HG02623 (cell line): ENCODE measurements at regions not wholly inside any gene's neighbourhood (a gene's known extent, or its start where the extent isn't known, plus 50 kb on each side); places are given as distances from the start of the nearest gene placed in this dataset.

Experiments
- ATAC-seq: cut with Tn5 transposase; IDR thresholded peaks from one replicate; pipeline ENCODE4 v1.9.1; 2021; ENCODE audit warnings: moderate library complexity; ENCODE audit not compliant: unreplicated experiment

DNA sequence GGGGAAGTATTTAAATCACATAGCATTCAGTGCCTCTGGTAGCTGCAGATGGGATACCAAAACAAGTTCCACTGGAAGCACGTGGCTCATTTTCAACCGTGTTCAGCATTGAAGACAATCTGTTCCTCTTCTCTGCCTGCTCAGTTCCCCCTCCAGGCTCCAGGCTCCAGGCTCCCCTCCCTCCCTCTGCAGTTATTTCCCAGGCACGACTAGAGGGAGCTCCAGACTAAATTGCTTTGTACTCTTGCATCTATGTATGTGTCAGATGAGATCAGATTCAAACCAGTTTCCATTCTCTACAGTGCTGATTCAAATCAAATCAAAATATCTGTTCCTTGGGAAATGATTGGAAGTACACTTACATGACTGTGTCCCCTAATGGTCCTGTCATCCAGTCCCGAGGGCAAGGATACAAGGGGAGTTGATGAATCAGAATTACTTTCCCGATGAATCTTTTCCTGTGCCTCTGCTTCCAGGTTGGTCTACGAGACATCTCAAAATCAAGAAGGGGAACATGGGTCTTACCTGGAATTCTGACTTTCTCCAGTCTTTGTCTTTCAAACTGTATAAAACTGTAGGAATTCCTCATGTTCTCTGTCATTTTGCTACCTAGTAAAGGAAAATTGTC lies 600.5 kb downstream of the EDEM1 start:
- ATAC-seq, result no peak

DNA sequence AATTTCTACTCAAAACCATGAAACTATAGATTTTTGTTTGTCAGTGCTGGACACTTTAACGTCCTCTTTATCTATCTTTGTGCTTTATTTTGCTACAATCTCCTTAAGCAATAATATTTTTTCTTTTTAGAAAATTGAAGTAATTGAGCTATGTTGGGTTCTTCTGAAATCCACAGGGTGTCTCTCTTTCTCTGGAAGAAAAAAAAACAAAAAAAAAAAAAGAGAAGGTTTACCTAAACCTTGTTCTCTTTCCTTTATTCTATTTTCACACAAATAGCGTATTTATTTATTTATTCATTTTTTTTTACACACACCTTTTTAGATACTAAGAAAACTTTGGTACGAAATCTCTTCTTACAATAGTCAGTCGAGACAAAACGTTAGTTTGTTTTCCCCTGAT lies 601.0 kb downstream of the EDEM1 start:
- no peak for ATAC-seq

DNA sequence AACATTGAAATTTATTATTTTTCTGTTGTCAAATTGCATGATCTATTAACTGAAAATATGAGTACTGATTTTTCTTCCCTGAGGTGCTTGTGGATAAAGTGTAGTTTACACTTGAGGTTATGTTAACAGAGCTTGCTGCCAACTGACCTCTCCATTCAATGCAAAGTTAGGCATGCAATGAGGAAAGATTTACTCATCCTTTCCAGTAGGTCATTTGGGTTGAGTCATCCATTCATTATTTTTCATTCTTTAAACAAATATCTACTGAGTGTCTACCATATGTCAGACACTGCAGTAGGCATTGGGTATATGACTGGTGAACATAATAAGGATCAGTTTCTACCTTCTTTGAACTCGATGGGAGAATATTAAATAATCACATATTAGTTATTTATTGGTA lies 604.1 kb downstream of the EDEM1 start:
- no peak for ATAC-seq

DNA sequence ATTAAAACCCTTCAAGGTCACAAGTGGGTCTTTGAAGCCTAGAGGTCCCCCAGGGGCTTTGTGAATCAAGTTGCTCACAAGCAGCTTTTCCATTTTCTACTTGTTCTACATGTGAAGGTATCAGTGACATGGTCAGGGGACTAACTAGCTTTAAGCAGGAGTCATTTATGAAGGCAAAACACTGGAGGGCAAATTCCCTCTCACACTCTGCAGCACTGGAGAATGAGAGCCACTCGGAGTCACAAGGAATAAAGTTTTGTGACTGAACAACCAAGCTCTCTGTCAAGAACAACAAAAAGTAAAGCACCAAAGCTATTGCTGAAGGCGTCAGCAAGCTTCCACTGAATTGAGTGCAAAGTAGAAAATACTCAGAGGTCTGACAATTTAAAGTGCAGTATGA lies 609.0 kb downstream of the EDEM1 start:
- ATAC-seq, result no peak

DNA sequence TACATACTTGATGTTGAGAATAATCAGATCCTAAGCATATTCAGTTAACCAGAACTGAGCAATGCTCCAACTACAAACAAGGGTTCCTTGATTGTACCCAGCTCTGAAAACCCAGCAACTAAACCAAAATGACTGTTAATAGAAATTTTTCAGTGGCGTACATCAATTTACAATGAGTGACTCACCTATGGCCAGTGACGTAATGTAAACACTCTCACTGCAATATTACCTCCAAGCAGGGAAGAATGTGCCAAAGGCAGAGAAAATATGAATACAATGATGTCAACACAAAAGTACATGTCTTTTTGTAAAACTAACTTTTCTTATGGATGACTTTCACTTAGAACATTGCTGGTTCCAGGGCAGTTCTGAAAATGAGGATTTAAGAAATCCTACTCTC lies 611.3 kb downstream of the EDEM1 start:
- no peak for ATAC-seq

DNA sequence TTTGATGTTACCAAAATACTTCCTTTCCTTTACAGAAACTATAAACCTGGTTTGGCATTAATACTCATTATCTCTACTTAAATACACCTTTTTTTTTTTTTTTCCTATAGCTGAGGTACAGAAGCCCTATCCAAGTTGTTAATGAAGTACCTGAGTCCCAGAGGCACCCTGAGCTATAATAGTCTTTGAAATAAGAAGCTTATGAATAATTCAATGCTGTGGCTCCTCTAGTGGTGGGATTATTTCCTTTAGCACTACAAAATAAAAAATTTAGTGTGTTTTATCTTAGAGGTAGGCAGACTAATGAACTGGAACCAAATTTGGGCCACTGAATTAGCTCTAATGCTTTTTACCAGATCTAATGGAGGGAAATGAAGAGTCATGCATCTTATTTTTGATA lies 611.9 kb downstream of the EDEM1 start:
- no peak for ATAC-seq

DNA sequence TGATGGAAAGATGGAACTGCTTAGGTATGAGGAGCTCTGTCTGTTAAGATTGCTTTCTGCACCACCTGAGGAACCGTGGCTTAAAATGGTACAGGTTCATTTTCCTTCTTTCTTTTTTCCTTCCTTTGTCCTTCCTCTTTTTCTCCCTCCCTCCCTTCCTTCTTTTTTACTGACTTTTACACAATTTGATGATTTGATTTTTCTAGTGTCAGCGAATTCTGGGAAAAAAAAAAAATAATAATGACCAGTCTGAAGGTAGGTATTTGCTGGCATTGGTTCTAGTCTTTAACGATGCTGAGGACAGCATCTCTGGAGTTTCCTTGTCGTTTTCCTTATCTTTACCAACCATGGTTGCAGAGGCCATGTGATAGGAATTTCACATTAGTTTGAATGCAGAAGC lies 613.5 kb downstream of the EDEM1 start:
- ATAC-seq, result no peak

DNA sequence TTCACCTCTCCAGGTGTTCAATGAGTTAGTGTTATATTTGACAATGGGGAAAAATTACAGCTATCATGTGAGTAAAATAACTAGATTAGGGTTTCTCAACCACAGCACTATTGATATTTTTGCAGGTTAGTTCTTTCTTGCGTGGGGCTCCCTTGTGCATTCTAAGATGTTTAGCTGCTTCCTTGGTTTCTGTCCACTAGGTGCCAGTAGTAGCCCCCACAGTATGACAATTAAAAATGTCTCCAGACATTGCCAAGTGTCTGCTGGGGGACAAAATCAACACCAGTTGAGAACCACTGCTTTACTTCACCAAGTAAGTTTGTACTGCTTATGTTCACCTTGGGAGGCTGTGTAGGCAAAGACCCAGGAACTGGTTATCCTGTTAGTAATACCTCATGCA lies 618.7 kb downstream of the EDEM1 start:
- no peak for ATAC-seq

DNA sequence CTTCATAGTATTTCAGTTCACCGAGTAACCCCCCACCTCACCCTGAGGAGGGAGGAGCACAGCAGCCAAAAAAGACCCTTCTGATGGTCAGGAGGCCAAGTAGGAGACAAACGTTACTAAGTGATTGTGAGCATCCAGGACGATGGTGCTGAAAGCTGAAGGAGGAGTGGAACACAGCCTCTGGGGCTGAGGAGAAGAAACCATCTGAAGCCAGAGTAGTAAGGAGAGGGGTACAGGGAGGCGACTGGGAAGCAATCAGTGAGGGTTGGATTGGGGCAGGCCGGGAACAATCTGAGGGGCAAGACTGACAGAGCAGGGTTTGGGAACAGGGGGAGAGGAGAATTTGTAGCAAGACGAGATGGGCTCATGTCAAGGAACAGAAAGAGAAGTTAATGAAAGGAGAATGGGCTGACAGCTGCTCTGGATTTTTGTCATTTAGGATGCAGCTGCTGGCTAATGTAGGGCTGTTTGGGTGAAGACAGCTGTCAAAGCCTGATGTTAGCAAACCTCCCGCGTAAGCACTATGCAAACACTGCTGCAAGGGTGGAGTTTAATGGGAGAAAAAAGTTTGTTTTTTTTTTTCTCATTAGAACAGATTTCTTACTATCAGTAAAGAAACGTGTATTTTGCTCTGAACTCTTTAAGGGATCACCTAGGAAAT lies 622.2 kb downstream of the EDEM1 start:
- no peak for ATAC-seq

DNA sequence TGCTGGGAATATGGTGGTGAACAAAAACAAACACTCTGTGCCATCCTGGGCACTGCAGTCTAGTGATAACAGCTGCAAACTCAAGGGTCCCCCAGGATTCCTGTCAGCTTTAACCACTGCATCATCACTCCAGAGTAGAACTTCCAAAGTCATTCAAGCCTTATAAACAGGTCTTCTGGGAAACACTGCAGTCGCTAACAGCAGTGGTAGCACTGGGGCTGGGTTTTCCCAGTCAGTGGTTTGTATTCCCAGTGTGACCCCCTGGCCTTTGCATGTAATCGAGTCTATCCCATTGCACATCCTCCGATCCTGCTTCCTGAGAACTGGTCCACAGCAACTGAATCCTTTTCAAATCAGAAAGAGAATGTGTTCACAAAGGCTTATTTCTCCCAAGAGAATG lies 623.5 kb downstream of the EDEM1 start:
- ATAC-seq, result no peak

DNA sequence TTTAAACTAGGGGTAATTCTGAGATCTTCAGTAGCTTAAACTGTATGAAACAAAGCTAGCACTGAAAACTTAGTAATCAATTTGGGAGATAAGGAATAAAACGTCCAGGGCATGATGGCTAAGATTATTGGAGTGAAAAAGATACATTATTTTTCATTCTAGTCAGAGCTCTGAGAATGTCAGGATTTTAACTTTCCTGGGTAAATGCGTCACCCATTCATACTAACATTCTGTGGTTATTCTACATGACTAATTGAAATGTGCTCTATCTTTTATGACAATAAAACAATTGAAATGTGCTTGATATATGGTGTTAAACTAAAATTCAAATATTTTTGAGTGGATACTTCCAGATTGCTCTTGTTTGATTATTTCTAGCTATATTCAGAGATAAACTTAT lies 626.0 kb downstream of the EDEM1 start:
- ATAC-seq, result no peak

DNA sequence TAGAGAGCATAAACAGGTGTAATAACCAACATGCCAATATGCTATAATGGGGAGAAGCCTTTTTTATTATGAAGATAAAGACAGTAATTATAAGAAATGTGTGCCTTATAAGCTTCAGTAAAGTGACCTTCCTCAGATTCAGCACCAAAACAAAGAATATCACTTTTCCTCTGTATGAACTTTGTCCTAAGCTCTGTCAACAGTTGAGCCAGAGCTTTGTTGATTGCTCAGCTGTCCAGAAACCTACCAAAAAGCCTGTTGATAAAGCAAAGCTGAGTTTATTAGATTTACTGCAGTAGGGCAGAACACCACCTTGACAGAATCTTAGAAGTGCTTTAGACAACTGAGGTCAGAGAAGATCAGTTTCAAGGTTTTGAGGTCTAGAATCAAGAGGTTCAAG lies 635.3 kb downstream of the EDEM1 start:
- no peak for ATAC-seq

DNA sequence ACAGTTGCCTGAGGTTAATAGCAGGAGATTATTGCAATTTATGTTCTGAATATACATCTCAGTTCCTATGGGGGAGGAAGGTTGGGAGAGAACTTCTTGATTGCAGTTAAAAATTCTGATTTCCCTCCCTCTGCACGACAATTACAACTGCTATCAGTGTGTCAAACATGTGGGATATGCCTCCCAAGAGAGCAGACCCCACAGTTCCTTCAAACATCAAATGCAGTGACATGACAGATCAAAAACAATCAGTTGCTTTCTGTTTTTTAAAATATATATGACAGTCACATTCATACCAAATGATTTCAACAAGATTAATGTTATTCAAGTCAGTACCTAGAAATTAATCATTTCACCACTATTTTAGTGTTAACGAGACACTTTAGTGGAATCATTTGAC lies 639.0 kb downstream of the EDEM1 start:
- no peak for ATAC-seq

DNA sequence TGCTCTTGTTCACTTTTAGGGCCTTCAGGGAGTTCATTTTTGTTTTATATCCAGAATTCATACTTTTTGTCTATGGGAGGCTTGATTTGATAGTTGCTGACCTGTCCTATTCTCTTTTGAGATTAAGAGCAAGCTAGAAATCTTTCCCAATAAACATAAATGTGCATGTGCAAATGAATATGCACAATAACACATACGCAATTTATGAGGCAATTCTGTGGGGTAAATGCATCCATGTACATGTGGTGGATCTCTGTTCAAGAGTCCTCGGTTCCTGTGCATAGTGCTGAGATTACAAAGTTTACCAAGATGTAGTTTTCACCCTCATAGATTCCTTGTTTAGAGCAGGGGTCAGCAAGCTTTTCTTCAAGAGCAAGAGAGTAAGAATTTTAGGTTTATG lies 640.7 kb downstream of the EDEM1 start:
- ATAC-seq, result no peak

DNA sequence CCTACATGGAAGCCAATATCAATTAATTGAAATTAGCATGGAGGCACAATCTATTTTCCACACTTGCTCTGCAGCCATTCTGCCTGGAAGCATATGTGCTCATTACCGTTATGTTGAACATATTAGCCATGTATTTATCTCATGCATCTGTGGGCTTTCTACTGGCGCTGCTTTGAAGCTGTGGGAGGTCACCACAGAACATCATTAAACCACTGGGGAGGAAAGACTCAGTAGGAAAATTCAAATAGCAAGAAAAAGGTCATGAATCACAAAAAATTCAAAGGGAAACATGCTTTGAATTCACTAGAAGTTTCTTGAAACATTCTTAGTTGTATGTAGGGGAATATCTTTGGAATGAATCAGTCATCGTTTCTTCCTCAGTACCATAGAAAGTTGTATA lies 652.5 kb downstream of the EDEM1 start:
- no peak for ATAC-seq

DNA sequence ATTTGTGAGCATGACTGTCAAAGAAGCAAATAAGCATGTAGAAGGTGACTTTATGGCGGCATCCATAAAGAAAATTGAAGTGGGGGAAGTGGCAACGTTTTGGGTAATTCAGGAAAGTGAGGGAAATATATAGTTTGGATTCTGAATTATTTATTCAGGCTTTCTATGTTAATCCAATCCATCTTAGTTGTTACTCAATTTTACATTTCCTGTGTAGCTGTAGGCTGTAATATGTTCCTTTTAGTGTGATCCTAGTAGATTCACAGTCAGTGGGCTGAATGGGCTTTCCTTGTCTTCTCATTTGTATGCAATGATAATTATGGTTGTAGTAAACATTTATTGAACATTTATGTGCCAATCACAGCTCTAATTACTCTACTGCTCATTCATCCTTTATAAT lies 654.1 kb downstream of the EDEM1 start:
- ATAC-seq, result no peak

DNA sequence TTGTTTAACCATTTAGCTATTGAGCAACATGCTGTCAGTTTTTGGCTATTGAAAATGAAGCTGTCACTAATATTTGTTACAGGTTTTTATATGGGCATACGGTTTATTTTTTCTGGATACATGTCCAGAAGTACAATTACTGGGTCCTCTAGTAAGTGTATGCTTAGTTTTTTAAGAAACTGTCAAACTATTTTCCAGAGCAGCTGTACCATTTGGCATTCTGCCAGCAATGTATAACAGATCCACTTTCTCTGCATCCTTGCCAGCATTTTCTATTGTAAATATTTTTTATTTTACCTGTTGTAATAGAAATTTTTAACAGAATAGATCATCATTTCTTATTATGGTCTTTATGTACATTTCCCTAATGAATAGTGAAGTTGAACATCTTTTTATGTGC lies 658.8 kb downstream of the EDEM1 start:
- ATAC-seq, result no peak

DNA sequence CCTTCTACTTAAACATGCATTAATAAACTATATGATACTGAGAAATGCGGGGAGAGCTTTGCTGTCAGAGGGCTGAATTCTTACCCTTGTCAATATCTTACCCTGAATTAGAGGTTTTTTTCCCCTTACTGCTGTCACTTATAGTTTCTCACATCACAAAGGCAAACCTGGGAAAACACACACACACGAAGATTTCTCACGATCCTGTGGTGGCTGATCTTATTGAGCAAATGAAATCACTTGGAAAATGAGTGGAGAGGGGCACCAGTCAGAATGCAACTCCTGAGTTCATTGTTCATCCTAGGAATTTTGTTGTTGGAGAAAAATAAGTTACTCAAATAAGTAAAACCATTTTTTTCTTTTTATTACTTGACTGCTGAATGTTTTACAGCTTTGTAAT lies 673.6 kb downstream of the EDEM1 start:
- ATAC-seq, result no peak

DNA sequence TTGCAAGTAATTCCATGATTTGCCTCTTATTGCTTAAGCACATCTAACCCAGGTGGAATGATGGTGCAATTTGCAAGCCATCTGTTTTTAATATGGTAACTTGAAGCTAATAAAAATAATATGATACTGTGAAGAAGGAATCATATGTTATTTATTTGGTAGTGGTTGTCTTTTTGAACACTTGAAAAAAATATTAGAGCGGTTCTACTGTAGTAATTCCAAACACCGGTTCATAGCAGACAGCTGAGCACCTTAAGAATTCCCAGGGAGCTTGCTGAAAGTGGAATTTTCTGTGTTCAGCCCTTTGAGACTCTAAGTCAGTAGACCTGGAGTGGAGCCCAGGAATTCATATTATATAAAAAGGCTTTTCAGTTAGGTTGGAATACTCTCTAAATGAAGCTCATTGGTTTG lies 687.4 kb downstream of the EDEM1 start:
- no peak for ATAC-seq

DNA sequence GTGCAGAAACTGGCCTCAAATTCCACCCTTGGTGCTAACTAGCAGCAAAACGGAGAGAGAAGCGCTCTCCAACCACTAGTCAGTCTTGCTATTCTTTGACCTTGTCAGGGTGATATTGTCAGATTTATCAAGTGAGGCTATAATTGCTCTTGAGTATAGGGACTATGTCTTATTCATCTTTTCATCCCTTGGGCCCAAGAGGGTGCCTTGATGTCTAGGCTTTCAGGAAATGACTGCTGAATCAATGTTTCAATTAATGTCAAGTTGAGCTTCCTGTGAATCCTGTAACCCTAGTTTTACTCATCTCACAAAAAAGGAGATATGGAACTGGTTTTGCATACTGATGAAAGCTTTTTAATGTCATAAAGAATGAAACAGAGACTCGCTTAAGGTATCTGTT lies 701.3 kb downstream of the EDEM1 start:
- no peak for ATAC-seq

DNA sequence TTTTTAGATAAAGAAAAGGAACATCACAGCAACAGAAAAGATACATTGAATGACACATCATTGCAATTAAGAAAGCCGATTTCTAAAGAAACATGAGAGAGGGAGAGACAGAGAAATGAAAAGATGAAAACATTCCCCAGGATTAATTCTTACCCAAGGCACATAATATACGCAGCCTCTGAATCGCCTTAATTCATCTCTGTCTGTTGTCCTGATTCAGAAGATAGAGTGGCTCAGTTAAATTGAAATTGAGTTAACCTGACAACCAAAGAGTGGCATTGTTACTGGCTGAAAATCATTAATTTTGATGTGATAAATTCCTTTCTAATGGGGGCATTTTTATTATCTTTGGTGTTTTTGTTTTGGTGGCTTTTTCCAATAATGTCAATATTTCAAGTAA lies 701.9 kb downstream of the EDEM1 start:
- no peak for ATAC-seq

DNA sequence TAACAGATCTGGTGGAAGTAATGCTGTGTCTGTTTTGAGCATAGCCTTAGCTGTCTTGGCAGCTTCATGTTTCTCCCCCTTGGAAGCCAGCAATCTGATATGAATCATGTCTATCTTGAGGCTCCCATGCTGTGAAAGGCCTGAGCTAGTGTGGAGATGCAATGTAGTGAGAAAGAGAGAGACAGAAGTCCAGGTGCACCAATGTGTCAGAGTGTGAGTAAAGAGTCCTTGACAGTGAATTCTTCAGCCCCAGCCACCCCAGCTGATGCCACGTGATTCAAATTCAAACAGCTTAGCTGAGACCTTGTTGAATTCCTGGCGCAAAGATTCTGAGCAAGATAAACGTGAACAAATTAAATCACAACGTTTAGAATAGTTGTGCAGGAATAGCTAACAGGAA lies 704.2 kb downstream of the EDEM1 start:
- ATAC-seq, result no peak

DNA sequence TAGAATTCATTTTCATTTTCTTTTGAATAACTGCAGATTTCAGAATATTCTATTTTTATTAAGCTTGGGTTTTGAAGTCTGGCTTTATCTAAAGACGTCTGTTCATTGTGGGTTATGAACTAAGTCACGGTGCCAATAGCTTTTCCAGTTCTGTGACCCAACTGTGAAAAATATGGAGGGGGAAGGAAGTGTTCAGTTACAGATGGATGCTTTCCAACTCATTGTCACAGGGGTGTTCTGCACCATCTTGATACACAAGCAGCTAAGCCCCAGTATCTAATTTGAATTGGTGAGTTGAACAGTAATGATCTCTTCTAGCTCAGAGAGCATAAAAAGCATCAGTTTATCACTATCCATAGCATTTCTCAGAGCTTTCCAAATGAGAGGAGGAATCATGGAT lies 710.6 kb downstream of the EDEM1 start:
- ATAC-seq, result no peak
